ENCODE measurements at regions not wholly inside any gene's neighbourhood (a gene's known extent, or its start where the extent isn't known, plus 50 kb on each side); places are given as distances from the start of the nearest gene placed in this dataset.

GRCh38 chr3:158882445-158882844 is 80.6 kb downstream of the MFSD1 start:
- H3K27me3 ChIP-seq, result no peaks in the 10 kb centered on the region
- H3K4me2 ChIP-seq, result no peak overlapping the region
- H3K4me1 Mint-ChIP-seq, result no peaks in the 10 kb centered on the region
- H2AFZ ChIP-seq (replicated peaks), result no peak overlapping the region
- H3K27me3 Mint-ChIP-seq (ENCODE audit: insufficient read depth, low read depth), result peaks cover 5% of the 10 kb centered on the region
- no peak for DNase-seq (ENCODE audit: low spot score)
- H3K4me1 ChIP-seq, result no peaks in the 10 kb centered on the region
- H3K79me2 ChIP-seq (ENCODE audit: low read depth), result no peaks in the 10 kb centered on the region
- no peak overlapping the region for H3K4me3 Mint-ChIP-seq
- no peaks in the 10 kb centered on the region for H3K36me3 Mint-ChIP-seq
- H3K4me3 ChIP-seq, result no peak overlapping the region
- no peak overlapping the region for H3K27ac Mint-ChIP-seq
- no peaks in the 10 kb centered on the region for H3K9me3 ChIP-seq (ENCODE audit: low read depth)
- H3K36me3 ChIP-seq, result no peaks in the 10 kb centered on the region
- H3K9ac ChIP-seq, result no peak overlapping the region
- H4K20me1 ChIP-seq (ENCODE audit: low read depth), result no peaks in the 10 kb centered on the region
- H3F3A ChIP-seq (ENCODE audit: low read depth), result no peaks in the 10 kb centered on the region
- H3K9me3 Mint-ChIP-seq, result no peaks in the 10 kb centered on the region
- no peak for TF ChIP-seq CTCF (IDR thresholded peaks at IDR 0.05)
- TF ChIP-seq EZH2phosphoT487 (IDR thresholded peaks at IDR 0.05), result no peak
- TF ChIP-seq EZH2 (IDR thresholded peaks at IDR 0.05), result no peak
- H3K27ac ChIP-seq, result no peak overlapping the region

DNA sequence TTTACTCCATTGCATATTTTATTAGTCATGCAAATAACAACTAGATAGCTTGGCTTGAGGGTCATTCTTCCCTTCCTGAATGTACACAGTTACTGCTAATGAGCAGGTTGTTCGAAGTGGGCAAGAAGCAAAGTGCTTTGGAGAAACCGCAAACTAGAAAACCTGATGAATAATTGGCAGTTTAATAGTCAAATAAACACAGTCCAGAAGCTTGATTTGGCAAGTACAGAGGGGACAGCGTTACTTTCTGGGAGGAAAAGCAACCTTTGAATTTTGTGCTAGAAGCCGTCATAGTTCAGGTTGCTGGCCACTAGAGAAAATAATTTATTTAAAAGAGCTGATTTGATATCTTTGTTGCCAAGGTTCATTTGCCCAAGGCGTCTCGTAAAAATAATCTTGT is 94.9 kb downstream of the MFSD1 start:
- Mint-ChIP-seq H3K9me3 (no peaks in the 10 kb centered on the region), H3K27me3 (ENCODE audit: insufficient read depth, low read depth) (no peaks in the 10 kb centered on the region), H3K4me1 (no peaks in the 10 kb centered on the region), H3K4me3 (no peak overlapping the region), H3K27ac (no peak overlapping the region), H3K36me3 (no peaks in the 10 kb centered on the region)
- Histone ChIP-seq H3K4me2 (no peak overlapping the region), H2AFZ (replicated peaks) (no peak overlapping the region), H3K4me1 (no peaks in the 10 kb centered on the region), H3F3A (ENCODE audit: low read depth) (no peaks in the 10 kb centered on the region), H3K9ac (no peak overlapping the region), H4K20me1 (ENCODE audit: low read depth) (no peaks in the 10 kb centered on the region), H3K79me2 (ENCODE audit: low read depth) (no peaks in the 10 kb centered on the region), H3K27ac (no peak overlapping the region), H3K36me3 (no peaks in the 10 kb centered on the region), H3K27me3 (no peaks in the 10 kb centered on the region), H3K4me3 (no peak overlapping the region), H3K9me3 (ENCODE audit: low read depth) (no peaks in the 10 kb centered on the region)
- TF ChIP-seq EZH2 (IDR thresholded peaks at IDR 0.05) (no peak), EZH2phosphoT487 (IDR thresholded peaks at IDR 0.05) (no peak), CTCF (IDR thresholded peaks at IDR 0.05) (no peak)
- DNase-seq (ENCODE audit: low spot score), result no peak

- Histone ChIP-seq H3K4me2 (no peak overlapping the region), H3K36me3 (no peaks in the 10 kb centered on the region), H3K4me3 (no peak overlapping the region), H3K4me1 (peaks cover 10% of the 10 kb centered on the region), H4K20me1 (ENCODE audit: low read depth) (no peaks in the 10 kb centered on the region), H3K9ac (no peak overlapping the region), H3K79me2 (ENCODE audit: low read depth) (no peaks in the 10 kb centered on the region), H3F3A (ENCODE audit: low read depth) (no peaks in the 10 kb centered on the region), H3K27ac (no peak overlapping the region), H3K9me3 (ENCODE audit: low read depth) (no peaks in the 10 kb centered on the region), H2AFZ (replicated peaks) (no peak overlapping the region), H3K27me3 (no peaks in the 10 kb centered on the region)
- no peaks in the 10 kb centered on the region for H3K27me3 Mint-ChIP-seq (ENCODE audit: insufficient read depth, low read depth)
- DNase-seq (ENCODE audit: low spot score), result no peak
- no peak overlapping the region for H3K4me3 Mint-ChIP-seq
- H3K9me3 Mint-ChIP-seq, result no peaks in the 10 kb centered on the region
- H3K4me1 Mint-ChIP-seq, result peaks cover 5% of the 10 kb centered on the region
- no peak overlapping the region for H3K27ac Mint-ChIP-seq
- no peaks in the 10 kb centered on the region for H3K36me3 Mint-ChIP-seq
- TF ChIP-seq EZH2phosphoT487 (IDR thresholded peaks at IDR 0.05), result no peak
- TF ChIP-seq CTCF (IDR thresholded peaks at IDR 0.05), result no peak
- no peak for TF ChIP-seq EZH2 (IDR thresholded peaks at IDR 0.05)
These were observed 104.9 kb downstream of the MFSD1 start for GRCh38 chr3:158906749-158907148.
